HL-60 (cell line): ENCODE measurements at regions not wholly inside any gene's neighbourhood (a gene's known extent, or its start where the extent isn't known, plus 50 kb on each side); places are given as distances from the start of the nearest gene placed in this dataset.

Experiments used
- DNase-seq, 2 experiments: peaks; one replicate each; pipeline ENCODE4 v3.0.0-alpha.2; 2010 to 2020; ENCODE audit warnings: low read depth in 1 of 2, low spot score in 1 of 2
- H3K27ac ChIP-seq: fragments of 250-450 bp; sonication (Bioruptor Pico); replicated peaks from 2 replicates; pipeline ENCODE4 v1.5.1; 2020; ENCODE audit warnings: mild to moderate bottlenecking, moderate library complexity
- H3K27me3 ChIP-seq: fragments of 250-450 bp; sonication (Bioruptor Pico); 2 replicates; pipeline ENCODE4 v1.5.1; 2021; ENCODE audit warnings: mild to moderate bottlenecking, moderate library complexity; ENCODE audit not compliant: insufficient read depth, poor library complexity, severe bottlenecking
- H3K4me3 ChIP-seq: replicated peaks from 2 replicates; pipeline ENCODE4 v1.5.1; 2011; ENCODE audit warnings: mild to moderate bottlenecking, control low read depth, low read length; ENCODE audit not compliant: insufficient read depth
- CTCF ChIP-seq: IDR thresholded peaks from one replicate; pipeline ENCODE4 v1.5.1; 2011; ENCODE audit warnings: low read length, control low read depth, inconsistent platforms; ENCODE audit not compliant: insufficient read depth
- GABPA ChIP-seq: IDR thresholded peaks from 2 replicates; pipeline ENCODE4 v1.6.1; 2012; ENCODE audit warnings: low read depth
- POLR2AphosphoS5 ChIP-seq: IDR thresholded peaks from 2 replicates; pipeline ENCODE4 v1.6.1; 2012; ENCODE audit warnings: low read depth
- REST ChIP-seq: IDR thresholded peaks from 2 replicates; pipeline ENCODE4 v1.6.1; 2012; ENCODE audit warnings: low read depth; ENCODE audit not compliant: insufficient replicate concordance
- SPI1 ChIP-seq: IDR thresholded peaks from 2 replicates; pipeline ENCODE4 v1.6.1; 2012; ENCODE audit warnings: low read depth, mild to moderate bottlenecking, borderline replicate concordance

GRCh38 chr11:116537709-116538108, 235.1 kb downstream of the BUD13 start:
- TF ChIP-seq REST = no peak
- no peak for TF ChIP-seq GABPA
- TF ChIP-seq POLR2AphosphoS5 = no peak
- no peak for TF ChIP-seq CTCF
- TF ChIP-seq SPI1 = no peak
- no peak overlapping the region for H3K27ac ChIP-seq
- H3K27me3 ChIP-seq = peaks cover 2% of the 10 kb centered on the region
- DNase-seq = no peak
- no peak overlapping the region for H3K4me3 ChIP-seq

GRCh38 chr11:116537121-116537520, 235.7 kb downstream of the BUD13 start:
- no peak overlapping the region for H3K4me3 ChIP-seq
- H3K27me3 ChIP-seq = peaks cover 3% of the 10 kb centered on the region
- DNase-seq = no peak
- H3K27ac ChIP-seq = no peak overlapping the region
- TF ChIP-seq REST = no peak
- no peak for TF ChIP-seq POLR2AphosphoS5
- TF ChIP-seq CTCF = no peak
- TF ChIP-seq GABPA = no peak
- no peak for TF ChIP-seq SPI1

- DNase-seq = no peak
- Histone ChIP-seq H3K27ac (no peak overlapping the region), H3K4me3 (no peak overlapping the region), H3K27me3 (peaks cover 3% of the 10 kb centered on the region)
- TF ChIP-seq POLR2AphosphoS5 (no peak), SPI1 (no peak)
Measured at GRCh38 chr11:116536416-116536815, 236.4 kb downstream of the BUD13 start.

GRCh38 chr11:116535994-116536393, 236.8 kb downstream of the BUD13 start:
- Histone ChIP-seq H3K27ac (no peak overlapping the region), H3K27me3 (peaks cover 3% of the 10 kb centered on the region), H3K4me3 (no peak overlapping the region)
- DNase-seq = no peak
- no peak for TF ChIP-seq GABPA
- no peak for TF ChIP-seq CTCF
- TF ChIP-seq POLR2AphosphoS5 = no peak
- no peak for TF ChIP-seq SPI1
- TF ChIP-seq REST = no peak
